Pons (tissue), 1 donor: ENCODE measurements at regions not wholly inside any gene's neighbourhood (a gene's known extent, or its start where the extent isn't known, plus 50 kb on each side); places are given as distances from the start of the nearest gene placed in this dataset.

Experiments
- DNase-seq: peaks from one replicate; pipeline ENCODE4 v3.0.0-alpha.2; 2016; ENCODE audit warnings: low spot score

DNA sequence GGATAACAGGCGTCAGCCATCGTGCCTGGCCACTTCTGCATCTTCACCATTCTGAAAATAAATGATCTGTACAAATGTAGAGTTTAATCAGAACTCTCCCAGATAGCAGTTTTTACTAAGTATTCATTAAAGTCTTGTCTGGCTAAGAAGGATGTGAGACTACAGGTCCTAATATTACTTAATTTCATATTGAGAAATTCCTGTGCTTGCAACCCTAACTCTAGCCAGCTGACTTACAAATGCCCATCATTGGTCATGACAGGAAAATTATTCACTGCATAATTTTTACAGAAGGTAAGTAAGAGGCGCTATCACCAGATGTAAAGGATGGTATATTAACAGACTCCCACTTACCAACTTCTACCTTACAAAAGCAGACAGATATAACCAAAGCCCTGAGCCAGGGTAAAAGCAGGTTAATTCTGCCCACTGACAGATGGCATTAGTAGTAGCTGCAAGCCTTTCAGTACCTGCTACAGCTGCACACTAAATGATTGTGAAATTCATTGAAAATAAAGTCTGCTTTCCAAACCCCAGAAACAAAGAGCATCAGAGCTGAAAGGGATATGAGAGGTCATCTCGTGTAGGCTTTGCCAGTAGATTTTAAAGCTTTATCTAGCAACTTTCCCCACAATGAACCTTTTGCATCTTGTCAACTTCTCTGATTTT is 55.9 kb upstream of the FOXN2 start:
- DNase-seq: no peak

- DNase-seq: no peak
Measured at GRCh38 chr2:48259811-48260210, 54.7 kb upstream of the FOXN2 start.

GRCh38 chr2:48264627-48265026 is 49.9 kb upstream of the FOXN2 start:
- DNase-seq: no peak
